ENCODE measurements at regions not wholly inside any gene's neighbourhood (a gene's known extent, or its start where the extent isn't known, plus 50 kb on each side); places are given as distances from the start of the nearest gene placed in this dataset.

- TF ChIP-seq EZH2 (IDR thresholded peaks at IDR 0.05; ENCODE audit: low read length, unreplicated experiment), result no peak
- no peak for TF ChIP-seq EZH2phosphoT487 (IDR thresholded peaks at IDR 0.05; ENCODE audit: borderline replicate concordance, low read length)
- TF ChIP-seq, protein P1, sequence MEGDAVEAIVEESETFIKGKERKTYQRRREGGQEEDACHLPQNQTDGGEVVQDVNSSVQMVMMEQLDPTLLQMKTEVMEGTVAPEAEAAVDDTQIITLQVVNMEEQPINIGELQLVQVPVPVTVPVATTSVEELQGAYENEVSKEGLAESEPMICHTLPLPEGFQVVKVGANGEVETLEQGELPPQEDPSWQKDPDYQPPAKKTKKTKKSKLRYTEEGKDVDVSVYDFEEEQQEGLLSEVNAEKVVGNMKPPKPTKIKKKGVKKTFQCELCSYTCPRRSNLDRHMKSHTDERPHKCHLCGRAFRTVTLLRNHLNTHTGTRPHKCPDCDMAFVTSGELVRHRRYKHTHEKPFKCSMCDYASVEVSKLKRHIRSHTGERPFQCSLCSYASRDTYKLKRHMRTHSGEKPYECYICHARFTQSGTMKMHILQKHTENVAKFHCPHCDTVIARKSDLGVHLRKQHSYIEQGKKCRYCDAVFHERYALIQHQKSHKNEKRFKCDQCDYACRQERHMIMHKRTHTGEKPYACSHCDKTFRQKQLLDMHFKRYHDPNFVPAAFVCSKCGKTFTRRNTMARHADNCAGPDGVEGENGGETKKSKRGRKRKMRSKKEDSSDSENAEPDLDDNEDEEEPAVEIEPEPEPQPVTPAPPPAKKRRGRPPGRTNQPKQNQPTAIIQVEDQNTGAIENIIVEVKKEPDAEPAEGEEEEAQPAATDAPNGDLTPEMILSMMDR (conservative IDR thresholded peaks at IDR 0.05; ENCODE audit: low read depth, low read length), result no peak
- no peak overlapping the region for H2AFZ ChIP-seq (ENCODE audit: low read length)
- ATAC-seq (no peak), DNase-seq (no peak)
- intact Hi-C loops (cut with micrococcal nuclease), result no loop called here
- H3K4me3 ChIP-seq (ENCODE audit: low read length), result no peak overlapping the region
- no peak overlapping the region for H3K27ac ChIP-seq (ENCODE audit: low read length)
- H3K36me3 ChIP-seq (ENCODE audit: low read depth, low read length), result no peaks in the 10 kb centered on the region
- no peak overlapping the region for H3K9ac ChIP-seq (ENCODE audit: low read length)
- no peaks in the 10 kb centered on the region for H4K20me1 ChIP-seq (ENCODE audit: low read length)
- no peaks in the 10 kb centered on the region for H3K27me3 ChIP-seq (ENCODE audit: low read length)
- no peaks in the 10 kb centered on the region for H3K79me2 ChIP-seq (ENCODE audit: low read length)
- CTCF ChIA-PET, result no interaction called here
- BruUV-seq (replicated peaks), result no TSS peak
- no peaks in the 10 kb centered on the region for H3K9me3 ChIP-seq (ENCODE audit: low read length)
- no peaks in the 10 kb centered on the region for H3K9me2 ChIP-seq (replicated peaks; ENCODE audit: low read length)
- POLR2A ChIA-PET (ENCODE audit: unreplicated experiment), result no interaction called here
- H3F3A ChIP-seq (ENCODE audit: low read length, unreplicated experiment), result no peaks in the 10 kb centered on the region
- H3K4me1 ChIP-seq (ENCODE audit: insufficient read depth, low read length), result no peaks in the 10 kb centered on the region
- no peak overlapping the region for H3K4me2 ChIP-seq (ENCODE audit: low read length)
Measured at GRCh38 chr9:103902263-103902662, 191.8 kb upstream of the SMC2 start.

- intact Hi-C loops (cut with micrococcal nuclease), result no loop called here
- POLR2A ChIA-PET (ENCODE audit: unreplicated experiment), result no interaction called here
- Histone ChIP-seq H3K36me3 (ENCODE audit: low read depth, low read length) (no peaks in the 10 kb centered on the region), H3K4me1 (ENCODE audit: insufficient read depth, low read length) (no peaks in the 10 kb centered on the region), H4K20me1 (ENCODE audit: low read length) (no peaks in the 10 kb centered on the region), H2AFZ (ENCODE audit: low read length) (no peak overlapping the region), H3K4me3 (ENCODE audit: low read length) (no peak overlapping the region), H3K9ac (ENCODE audit: low read length) (no peak overlapping the region), H3K27me3 (ENCODE audit: low read length) (no peaks in the 10 kb centered on the region), H3F3A (ENCODE audit: low read length, unreplicated experiment) (no peaks in the 10 kb centered on the region), H3K79me2 (ENCODE audit: low read length) (no peaks in the 10 kb centered on the region), H3K9me2 (replicated peaks; ENCODE audit: low read length) (no peaks in the 10 kb centered on the region), H3K27ac (ENCODE audit: low read length) (no peak overlapping the region), H3K9me3 (ENCODE audit: low read length) (no peaks in the 10 kb centered on the region), H3K4me2 (ENCODE audit: low read length) (no peak overlapping the region)
- TF ChIP-seq EZH2 (IDR thresholded peaks at IDR 0.05; ENCODE audit: low read length, unreplicated experiment) (no peak), EZH2phosphoT487 (IDR thresholded peaks at IDR 0.05; ENCODE audit: borderline replicate concordance, low read length) (no peak)
- TF ChIP-seq, protein P1 (conservative IDR thresholded peaks at IDR 0.05; ENCODE audit: low read depth, low read length), result no peak
- no peak for ATAC-seq
- CTCF ChIA-PET, result no interaction called here
- BruUV-seq (replicated peaks), result no TSS peak
- DNase-seq, result no peak
Measured at GRCh38 chr9:103904242-103904641, 189.9 kb upstream of the SMC2 start.

GRCh38 chr9:103913899-103914298 is 180.2 kb upstream of the SMC2 start:
- Histone ChIP-seq H2AFZ (ENCODE audit: low read length) (no peak overlapping the region), H4K20me1 (ENCODE audit: low read length) (no peaks in the 10 kb centered on the region), H3K79me2 (ENCODE audit: low read length) (no peaks in the 10 kb centered on the region), H3K27ac (ENCODE audit: low read length) (no peak overlapping the region), H3K36me3 (ENCODE audit: low read depth, low read length) (no peaks in the 10 kb centered on the region), H3K9me3 (ENCODE audit: low read length) (no peaks in the 10 kb centered on the region), H3K9me2 (replicated peaks; ENCODE audit: low read length) (no peaks in the 10 kb centered on the region), H3K4me1 (ENCODE audit: insufficient read depth, low read length) (no peaks in the 10 kb centered on the region), H3K4me3 (ENCODE audit: low read length) (no peak overlapping the region), H3K4me2 (ENCODE audit: low read length) (no peak overlapping the region), H3K9ac (ENCODE audit: low read length) (no peak overlapping the region), H3F3A (ENCODE audit: low read length, unreplicated experiment) (no peaks in the 10 kb centered on the region), H3K27me3 (ENCODE audit: low read length) (no peaks in the 10 kb centered on the region)
- TF ChIP-seq EZH2 (IDR thresholded peaks at IDR 0.05; ENCODE audit: low read length, unreplicated experiment) (no peak), EZH2phosphoT487 (IDR thresholded peaks at IDR 0.05; ENCODE audit: borderline replicate concordance, low read length) (no peak)
- TF ChIP-seq, protein P1 (conservative IDR thresholded peaks at IDR 0.05; ENCODE audit: low read depth, low read length), result no peak
- intact Hi-C loops (cut with micrococcal nuclease), result no loop called here
- peak; percentile 50 for ATAC-seq
- no TSS peak for BruUV-seq (replicated peaks)
- ChIA-PET CTCF (interaction anchor here (0.7 kb wide), 1 partner anchor 48 kb away, joined by 3 read pairs; no protein-coding TSS in a partner anchor), POLR2A (ENCODE audit: unreplicated experiment) (no interaction called here)
- DNase-seq, result peak; percentile 9
